Neural progenitor cell (in vitro differentiated cells): ENCODE measurements at regions not wholly inside any gene's neighbourhood (a gene's known extent, or its start where the extent isn't known, plus 50 kb on each side); places are given as distances from the start of the nearest gene placed in this dataset.
"Not testable (repeated sequence)": the region's sequence is repeated elsewhere in the genome, so short reads cannot be mapped to it uniquely, and the experiment has no call there.

Experiments used
- DNase-seq: peaks from one replicate; pipeline ENCODE4 v3.0.0-alpha.2; 2016; ENCODE audit warnings: low spot score
- H2AFZ ChIP-seq: fragments of 200-600 bp; sonication (generic); replicated peaks from 2 replicates; pipeline ENCODE4 v1.6.1; 2016; ENCODE audit warnings: antibody characterized with exemption
- H3F3A ChIP-seq: fragments of 200-600 bp; sonication (generic); 2 replicates; pipeline ENCODE4 v1.6.1; 2016; ENCODE audit warnings: antibody characterized with exemption, low read depth
- H3K27ac ChIP-seq: fragments of 200-600 bp; sonication (generic); 2 replicates; pipeline ENCODE4 v1.5.1; 2016; ENCODE audit warnings: mild to moderate bottlenecking
- H3K27me3 ChIP-seq: fragments of 200-600 bp; sonication (generic); 2 replicates; pipeline ENCODE4 v1.6.1; 2016; ENCODE audit warnings: mild to moderate bottlenecking, moderate library complexity
- H3K36me3 ChIP-seq: fragments of 200-600 bp; sonication (generic); 2 replicates; pipeline ENCODE4 v1.5.1; 2016
- H3K4me1 ChIP-seq: fragments of 200-600 bp; sonication (generic); 2 replicates; pipeline ENCODE4 v1.6.1; 2016; ENCODE audit warnings: mixed run types
- H3K4me2 ChIP-seq: fragments of 200-600 bp; sonication (generic); 2 replicates; pipeline ENCODE4 v1.6.1; 2016
- H3K4me3 ChIP-seq: fragments of 200-600 bp; sonication (generic); 2 replicates; pipeline ENCODE4 v1.5.1; 2016
- H3K79me2 ChIP-seq: fragments of 200-600 bp; sonication (generic); 2 replicates; pipeline ENCODE4 v1.6.1; 2016; ENCODE audit warnings: low read depth
- H3K9ac ChIP-seq: fragments of 200-600 bp; sonication (generic); 2 replicates; pipeline ENCODE4 v1.6.1; 2016
- H3K9me3 ChIP-seq: fragments of 200-600 bp; sonication (generic); 2 replicates; pipeline ENCODE4 v1.5.1; 2016; ENCODE audit warnings: low read depth
- H4K20me1 ChIP-seq: fragments of 200-600 bp; sonication (generic); 2 replicates; pipeline ENCODE4 v1.6.1; 2016; ENCODE audit warnings: low read depth
- H3K27ac Mint-ChIP-seq: 3 replicates; pipeline ENCODE4 v1.8.0; 2021; ENCODE audit warnings: mixed read lengths
- H3K27me3 Mint-ChIP-seq: 2 replicates; pipeline ENCODE4 v1.8.0; 2022; ENCODE audit warnings: low read depth, mild to moderate bottlenecking, inconsistent platforms, moderate library complexity, mixed read lengths; ENCODE audit not compliant: insufficient read depth
- H3K36me3 Mint-ChIP-seq: 3 replicates; pipeline ENCODE4 v1.8.0; 2021; ENCODE audit warnings: mixed read lengths
- H3K4me1 Mint-ChIP-seq: 3 replicates; pipeline ENCODE4 v1.8.0; 2021; ENCODE audit warnings: mixed read lengths
- H3K4me3 Mint-ChIP-seq: 3 replicates; pipeline ENCODE4 v1.8.0; 2021; ENCODE audit warnings: mild to moderate bottlenecking, moderate library complexity, mixed read lengths
- H3K9me3 Mint-ChIP-seq: 3 replicates; pipeline ENCODE4 v1.8.0; 2020; ENCODE audit warnings: mixed read lengths
- EZH2 ChIP-seq: fragments of 200-600 bp; sonication (generic); IDR thresholded peaks from 2 replicates; pipeline ENCODE4 v1.6.1; 2017; ENCODE audit warnings: antibody characterized with exemption, mild to moderate bottlenecking, moderate library complexity
- EZH2phosphoT487 ChIP-seq: fragments of 200-600 bp; sonication (generic); IDR thresholded peaks from 2 replicates; pipeline ENCODE4 v1.6.1; 2017; ENCODE audit warnings: antibody characterized with exemption
- TF ChIP-seq, protein P1 (sequence below): fragments of 200-600 bp; sonication (generic); IDR thresholded peaks from 2 replicates; pipeline ENCODE4 v1.5.1; 2017; ENCODE audit warnings: antibody characterized with exemption, mild to moderate bottlenecking

DNA sequence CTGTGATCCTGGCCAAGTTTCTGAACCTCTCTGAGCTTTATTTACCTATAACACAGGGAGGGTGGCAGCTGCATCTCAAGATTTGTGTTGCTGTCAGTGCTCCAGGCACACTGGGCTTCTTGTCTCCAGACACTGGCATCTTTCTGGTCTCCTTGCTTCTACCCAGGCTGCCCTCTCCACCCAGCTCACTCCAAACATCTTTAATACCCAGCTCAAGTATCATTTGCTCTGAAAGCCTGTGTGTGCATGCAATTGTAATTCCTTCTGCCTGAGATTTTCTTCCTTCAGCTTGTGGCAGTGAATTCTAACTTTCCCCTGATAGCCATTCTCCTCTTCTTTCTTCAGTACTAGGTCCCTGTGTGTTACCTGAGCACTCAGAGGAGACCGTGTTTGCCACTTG is 50.7 kb upstream of the USP7 start:
- Mint-ChIP-seq H3K4me1 (no peaks in the 10 kb centered on the region), H3K36me3 (no peaks in the 10 kb centered on the region), H3K9me3 (peaks cover 6% of the 10 kb centered on the region), H3K27me3 (peaks cover 2% of the 10 kb centered on the region), H3K4me3 (no peak overlapping the region), H3K27ac (no peak overlapping the region)
- no peaks in the 10 kb centered on the region for H4K20me1 ChIP-seq
- H3F3A ChIP-seq = peaks cover 5% of the 10 kb centered on the region
- no peak overlapping the region for H2AFZ ChIP-seq
- no peaks in the 10 kb centered on the region for H3K79me2 ChIP-seq
- no peaks in the 10 kb centered on the region for H3K27me3 ChIP-seq
- no peaks in the 10 kb centered on the region for H3K9me3 ChIP-seq
- H3K36me3 ChIP-seq = no peaks in the 10 kb centered on the region
- H3K4me1 ChIP-seq = peaks cover 3% of the 10 kb centered on the region
- H3K9ac ChIP-seq = no peak overlapping the region
- TF ChIP-seq, protein P1, sequence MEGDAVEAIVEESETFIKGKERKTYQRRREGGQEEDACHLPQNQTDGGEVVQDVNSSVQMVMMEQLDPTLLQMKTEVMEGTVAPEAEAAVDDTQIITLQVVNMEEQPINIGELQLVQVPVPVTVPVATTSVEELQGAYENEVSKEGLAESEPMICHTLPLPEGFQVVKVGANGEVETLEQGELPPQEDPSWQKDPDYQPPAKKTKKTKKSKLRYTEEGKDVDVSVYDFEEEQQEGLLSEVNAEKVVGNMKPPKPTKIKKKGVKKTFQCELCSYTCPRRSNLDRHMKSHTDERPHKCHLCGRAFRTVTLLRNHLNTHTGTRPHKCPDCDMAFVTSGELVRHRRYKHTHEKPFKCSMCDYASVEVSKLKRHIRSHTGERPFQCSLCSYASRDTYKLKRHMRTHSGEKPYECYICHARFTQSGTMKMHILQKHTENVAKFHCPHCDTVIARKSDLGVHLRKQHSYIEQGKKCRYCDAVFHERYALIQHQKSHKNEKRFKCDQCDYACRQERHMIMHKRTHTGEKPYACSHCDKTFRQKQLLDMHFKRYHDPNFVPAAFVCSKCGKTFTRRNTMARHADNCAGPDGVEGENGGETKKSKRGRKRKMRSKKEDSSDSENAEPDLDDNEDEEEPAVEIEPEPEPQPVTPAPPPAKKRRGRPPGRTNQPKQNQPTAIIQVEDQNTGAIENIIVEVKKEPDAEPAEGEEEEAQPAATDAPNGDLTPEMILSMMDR = no peak
- TF ChIP-seq EZH2phosphoT487 (no peak), EZH2 (no peak)
- H3K4me3 ChIP-seq = no peak overlapping the region
- H3K4me2 ChIP-seq = no peak overlapping the region
- no peak for DNase-seq
- no peak overlapping the region for H3K27ac ChIP-seq

DNA sequence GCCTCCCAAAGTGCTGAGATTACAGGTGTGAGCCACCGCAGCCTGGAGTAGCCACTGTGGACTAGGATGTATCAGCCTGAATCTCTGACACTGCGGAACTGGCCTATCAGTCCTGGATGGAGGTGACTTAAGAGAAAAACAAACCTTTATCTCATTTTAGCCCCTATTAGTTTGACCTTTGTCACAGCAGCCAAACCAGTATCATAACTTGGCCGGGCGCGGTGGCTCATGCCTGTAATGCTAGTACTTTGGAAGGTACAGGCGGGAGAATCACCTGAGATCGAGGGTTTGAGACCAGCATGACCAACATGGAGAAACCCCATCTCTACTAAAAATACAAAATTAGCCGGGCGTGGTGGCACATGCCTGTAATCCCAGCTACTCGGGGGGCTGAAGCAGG is 51.8 kb upstream of the USP7 start:
- Histone ChIP-seq H3K36me3 (no peaks in the 10 kb centered on the region), H3K27me3 (no peaks in the 10 kb centered on the region), H3K4me3 (no peak overlapping the region), H2AFZ (no peak overlapping the region), H3F3A (peaks cover 5% of the 10 kb centered on the region), H3K4me2 (no peak overlapping the region), H3K9me3 (no peaks in the 10 kb centered on the region), H3K4me1 (peaks cover 3% of the 10 kb centered on the region), H3K9ac (no peak overlapping the region), H4K20me1 (no peaks in the 10 kb centered on the region), H3K27ac (no peak overlapping the region), H3K79me2 (no peaks in the 10 kb centered on the region)
- Mint-ChIP-seq H3K36me3 (no peaks in the 10 kb centered on the region), H3K9me3 (peaks cover 6% of the 10 kb centered on the region), H3K4me3 (no peak overlapping the region), H3K4me1 (no peaks in the 10 kb centered on the region), H3K27me3 (no peaks in the 10 kb centered on the region), H3K27ac (no peak overlapping the region)
- TF ChIP-seq, protein P1 = no peak
- TF ChIP-seq EZH2phosphoT487 (no peak), EZH2 (no peak)
- DNase-seq = no peak

DNA sequence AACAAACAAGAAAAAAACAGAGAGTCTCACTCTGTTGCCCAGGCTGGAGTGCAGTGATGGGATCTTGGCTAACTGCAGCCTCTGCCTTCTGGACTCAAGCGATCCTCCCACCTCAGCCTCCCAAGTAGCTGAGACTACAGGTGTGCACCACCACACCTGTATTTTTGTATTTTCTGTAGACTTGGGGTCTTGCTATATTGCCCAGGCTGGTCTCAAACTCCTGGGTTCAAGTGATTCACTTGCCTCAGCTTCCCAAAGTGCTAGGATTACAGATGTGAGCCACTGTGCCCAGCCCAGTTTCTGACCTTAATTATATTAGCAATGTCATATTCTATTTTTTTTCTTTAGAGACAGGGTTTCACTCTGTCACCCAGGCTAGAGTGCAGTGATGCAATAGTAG is 52.3 kb upstream of the USP7 start:
- H3K9me3 ChIP-seq, H3K27me3 Mint-ChIP-seq, H3K9ac ChIP-seq: not testable (repeated sequence)

DNA sequence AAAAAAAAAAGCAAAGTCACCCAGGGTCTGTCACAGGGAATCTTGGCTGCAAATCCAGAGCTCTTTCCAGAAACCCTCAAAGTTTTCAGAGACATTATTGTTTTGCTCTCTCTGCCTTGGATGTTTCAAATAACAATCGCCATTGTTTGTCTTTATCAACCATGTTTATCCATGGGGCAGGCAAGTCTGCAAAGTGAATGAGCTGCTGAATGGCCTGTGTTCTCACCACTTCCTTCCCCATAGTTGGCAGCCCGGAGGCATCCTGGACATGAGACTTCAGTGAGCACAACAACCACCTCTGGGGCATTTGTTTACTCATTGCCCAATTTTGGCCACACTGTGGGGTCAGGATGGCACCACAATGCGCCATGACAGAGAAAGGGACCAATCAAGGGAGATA is 53.1 kb upstream of the USP7 start:
- H3K9me3 ChIP-seq = no peaks in the 10 kb centered on the region
- peaks cover 3% of the 10 kb centered on the region for H3K4me1 ChIP-seq
- H3K9me3 Mint-ChIP-seq = peaks cover 8% of the 10 kb centered on the region
- no peaks in the 10 kb centered on the region for H3K27me3 ChIP-seq
- peaks cover 5% of the 10 kb centered on the region for H3F3A ChIP-seq
- DNase-seq = no peak
- no peak overlapping the region for H3K27ac ChIP-seq
- TF ChIP-seq, protein P1 = no peak
- TF ChIP-seq EZH2 (no peak), EZH2phosphoT487 (no peak)
- no peak overlapping the region for H3K4me3 Mint-ChIP-seq
- H3K79me2 ChIP-seq = no peaks in the 10 kb centered on the region
- no peak overlapping the region for H3K4me3 ChIP-seq
- H3K4me1 Mint-ChIP-seq = no peaks in the 10 kb centered on the region
- no peak overlapping the region for H3K27ac Mint-ChIP-seq
- no peak overlapping the region for H3K9ac ChIP-seq
- no peak overlapping the region for H3K4me2 ChIP-seq
- H4K20me1 ChIP-seq = no peaks in the 10 kb centered on the region
- no peaks in the 10 kb centered on the region for H3K36me3 Mint-ChIP-seq
- H3K36me3 ChIP-seq = no peaks in the 10 kb centered on the region
- H3K27me3 Mint-ChIP-seq = peaks cover 2% of the 10 kb centered on the region
- no peak overlapping the region for H2AFZ ChIP-seq

More for the DNA sequence above, 52.3 kb upstream of the USP7 start:
- H3F3A ChIP-seq, H2AFZ ChIP-seq, H3K4me1 Mint-ChIP-seq, H4K20me1 ChIP-seq, H3K4me1 ChIP-seq, H3K4me2 ChIP-seq, H3K27ac Mint-ChIP-seq, H3K79me2 ChIP-seq, H3K27me3 ChIP-seq, DNase-seq, H3K36me3 Mint-ChIP-seq, H3K4me3 ChIP-seq, H3K9me3 Mint-ChIP-seq, H3K36me3 ChIP-seq, H3K27ac ChIP-seq, H3K4me3 Mint-ChIP-seq: not testable (repeated sequence)
